A549 (cell line): ENCODE measurements at regions not wholly inside any gene's neighbourhood (a gene's known extent, or its start where the extent isn't known, plus 50 kb on each side); places are given as distances from the start of the nearest gene placed in this dataset.
A peak's percentile ranks its signal among the peaks of the same experiment; 100 is the strongest.

Source experiments
- ATAC-seq, 2 experiments: fragments of 200-7000 bp in 1 of 2; fragments of >200 bp in 1 of 2; cut with Nextera tagmentation in 1 of 2; cut with Tn5 transposase in 1 of 2; 3 replicates each; pipeline versions ENCODE4 v1.8.0 to v1.9.1; 2018 to 2020; ENCODE audit warnings: mild to moderate bottlenecking in 1 of 2, moderate library complexity in 1 of 2
- CTCF ChIA-PET: fragments of 300-600 bp; sonication (Branson Sonifier 250); formaldehyde crosslinking; extraction: SDS; loops from one replicate; lab custom pipeline; 2021; ENCODE audit warnings: antibody characterized with exemption, inconsistent platforms; lab: Yijun Ruan, JAX
- POLR2A ChIA-PET: fragments of 350-600 bp; formaldehyde crosslinking; extraction: SDS; loops from one replicate; lab custom pipeline; 2021; ENCODE audit warnings: antibody characterized with exemption, inconsistent platforms; lab: Yijun Ruan, JAX
- DNase-seq, 2 experiments: peaks; one replicate each; pipeline versions ENCODE4 v3.0.0 to v3.0.0-alpha.2; 2011 to 2016; ENCODE audit warnings: low read depth in 1 of 2, low spot score in 1 of 2
- FAIRE-seq: peaks from 2 replicates; lab custom pipeline; 2011; peaks lifted over from hg19 to GRCh38; lab: Jason Lieb, UNC
- H3K27ac ChIP-seq, 2 experiments: fragments of >200 bp; sonication (Bioruptor Twin); formaldehyde crosslinking; 3 replicates each; pipeline ENCODE4 v1.5.1; 2016 to 2017
- H3K4me1 ChIP-seq: fragments of >200 bp; sonication (Bioruptor Twin); formaldehyde crosslinking; 3 replicates; pipeline ENCODE4 v1.6.1; 2016
- H3K4me2 ChIP-seq: fragments of >200 bp; sonication (Bioruptor Twin); formaldehyde crosslinking; 3 replicates; pipeline ENCODE4 v1.6.1; 2016
- H3K4me3 ChIP-seq: fragments of >200 bp; sonication (Bioruptor Twin); formaldehyde crosslinking; 3 replicates; pipeline ENCODE4 v1.5.1; 2016
- H3K9me3 ChIP-seq: fragments of >200 bp; sonication (Bioruptor Twin); formaldehyde crosslinking; 3 replicates; pipeline ENCODE4 v1.6.1; 2016
- ATOH8 ChIP-seq: fragments of 250-450 bp; sonication (Bioruptor Pico); IDR thresholded peaks from 2 replicates; pipeline ENCODE4 v1.5.0; 2020; ENCODE audit warnings: low read depth, mild to moderate bottlenecking, moderate library complexity
- BHLHE40 ChIP-seq: IDR thresholded peaks from 2 replicates; pipeline ENCODE4 v1.6.1; 2012; ENCODE audit warnings: low read depth, low read length, inconsistent platforms
- CEBPB ChIP-seq, 2 experiments: fragments of >200 bp in 1 of 2; sonication (Bioruptor Twin) in 1 of 2; formaldehyde crosslinking in 1 of 2; IDR thresholded peaks; 2 replicates each; pipeline ENCODE4 v1.6.1; 2012 to 2016
- CHD4 ChIP-seq: fragments of 200-600 bp; sonication (generic); IDR thresholded peaks from 2 replicates; pipeline ENCODE4 v1.6.1; 2016; ENCODE audit warnings: antibody characterized with exemption, mild to moderate bottlenecking, borderline replicate concordance
- E2F6 ChIP-seq: IDR thresholded peaks from 2 replicates; pipeline ENCODE4 v1.6.1; 2012; ENCODE audit warnings: low read depth, borderline replicate concordance
- EP300 ChIP-seq, 2 experiments: fragments of >200 bp; sonication (Bioruptor Twin); formaldehyde crosslinking; IDR thresholded peaks; 2 replicates in 1 of 2; 3 replicates in 1 of 2; pipeline ENCODE4 v1.6.1; 2016 to 2017
- FOSL2 ChIP-seq, 2 experiments: fragments of 450-650 bp in 1 of 2; fragments of >200 bp in 1 of 2; sonication (Bioruptor Twin) in 1 of 2; formaldehyde crosslinking; IDR thresholded peaks; 2 replicates each; pipeline versions ENCODE4 v1.5.0 to v1.6.1; 2016 to 2020; ENCODE audit warnings: mild to moderate bottlenecking in 1 of 2, moderate library complexity in 1 of 2
- FOXS1 ChIP-seq: fragments of 250-450 bp; sonication (Bioruptor Pico); IDR thresholded peaks from 2 replicates; pipeline ENCODE4 v1.5.0; 2020; ENCODE audit warnings: mild to moderate bottlenecking, moderate library complexity
- HEYL ChIP-seq: fragments of 250-450 bp; sonication (Bioruptor Pico); IDR thresholded peaks from 2 replicates; pipeline ENCODE4 v1.8.0; 2021; ENCODE audit warnings: mild to moderate bottlenecking, moderate library complexity
- HOXB13 ChIP-seq: fragments of 250-450 bp; sonication (Bioruptor Pico); IDR thresholded peaks from 2 replicates; pipeline ENCODE4 v1.5.0; 2020; ENCODE audit warnings: low read depth, mild to moderate bottlenecking, moderate library complexity
- HOXB5 ChIP-seq: fragments of 250-450 bp; sonication (Bioruptor Pico); IDR thresholded peaks from 2 replicates; pipeline ENCODE4 v1.5.0; 2020; ENCODE audit warnings: mild to moderate bottlenecking, moderate library complexity
- JUN ChIP-seq, 2 experiments: fragments of >200 bp; sonication (Bioruptor Twin); formaldehyde crosslinking; IDR thresholded peaks; 2 replicates in 1 of 2; 3 replicates in 1 of 2; pipeline ENCODE4 v1.6.1; 2016 to 2017
- JUNB ChIP-seq: fragments of >200 bp; sonication (Bioruptor Twin); formaldehyde crosslinking; IDR thresholded peaks from 2 replicates; pipeline ENCODE4 v1.6.1; 2016
- KDM5A ChIP-seq: fragments of 200-600 bp; sonication (generic); IDR thresholded peaks from 2 replicates; pipeline ENCODE4 v1.6.1; 2016; ENCODE audit warnings: antibody characterized with exemption, mild to moderate bottlenecking
- MAFK ChIP-seq: fragments of 450-650 bp; IDR thresholded peaks from 2 replicates; pipeline ENCODE4 v1.6.1; 2014; ENCODE audit not compliant: partially characterized antibody
- MAX ChIP-seq: IDR thresholded peaks from 2 replicates; pipeline ENCODE4 v1.6.1; 2012
- MAZ ChIP-seq: fragments of 150-350 bp; IDR thresholded peaks from 2 replicates; pipeline ENCODE4 v1.6.1; 2014; ENCODE audit warnings: antibody characterized with exemption, low read depth, low read length, borderline replicate concordance
- MYC ChIP-seq: IDR thresholded peaks from 2 replicates; pipeline ENCODE4 v1.6.1; 2012; ENCODE audit warnings: mild to moderate bottlenecking, inconsistent platforms, low read length, improper control_type of control experiment, borderline replicate concordance
- NR3C1 ChIP-seq: fragments of >200 bp; sonication (Bioruptor Twin); formaldehyde crosslinking; IDR thresholded peaks from 3 replicates; pipeline ENCODE4 v1.6.1; 2017
- PBX3 ChIP-seq: IDR thresholded peaks from 2 replicates; pipeline ENCODE4 v1.6.1; 2012
- PHF8 ChIP-seq: fragments of 200-600 bp; sonication (generic); IDR thresholded peaks from 2 replicates; pipeline ENCODE4 v1.6.1; 2016; ENCODE audit warnings: low read depth, mild to moderate bottlenecking, antibody characterized with exemption, moderate library complexity, borderline replicate concordance
- SMC3 ChIP-seq: fragments of >200 bp; sonication (Bioruptor Twin); formaldehyde crosslinking; IDR thresholded peaks from 3 replicates; pipeline ENCODE4 v1.6.1; 2018; ENCODE audit warnings: inconsistent platforms
- SREBF2 ChIP-seq: fragments of 450-650 bp; IDR thresholded peaks from 2 replicates; pipeline ENCODE4 v1.6.1; 2014; ENCODE audit warnings: mild to moderate bottlenecking, moderate library complexity
- TP53 ChIP-seq: fragments of 250-450 bp; sonication (Bioruptor Pico); IDR thresholded peaks from 2 replicates; pipeline ENCODE4 v1.5.0; 2021; ENCODE audit warnings: mild to moderate bottlenecking, moderate library complexity
- USF2 ChIP-seq: fragments of 450-650 bp; IDR thresholded peaks from 2 replicates; pipeline ENCODE4 v1.6.1; 2014; ENCODE audit warnings: antibody characterized with exemption
- ZNF302 ChIP-seq: fragments of 250-450 bp; sonication (Bioruptor Pico); IDR thresholded peaks from 2 replicates; pipeline ENCODE4 v1.9.0; 2021; ENCODE audit warnings: inconsistent platforms, mild to moderate bottlenecking, moderate library complexity
- ZSCAN20 ChIP-seq: fragments of 250-450 bp; sonication (Bioruptor Pico); IDR thresholded peaks from 2 replicates; pipeline ENCODE4 v1.8.0; 2022; ENCODE audit warnings: mild to moderate bottlenecking, moderate library complexity
- WGBS: methylation state at CpG from one replicate; pipeline ENCODE4 v1.1.6; 2017; ENCODE audit errors: missing lambda C conversion rate; 5-methylcytosine and 5-hydroxymethylcytosine counted together
- TF ChIP-seq, protein P1 (sequence below): fragments of 250-450 bp; sonication (Bioruptor Pico); IDR thresholded peaks from 2 replicates; pipeline ENCODE4 v1.5.0; 2021; ENCODE audit warnings: mild to moderate bottlenecking, moderate library complexity, borderline replicate concordance
- TF ChIP-seq, protein P2 (sequence below): fragments of 150-350 bp; IDR thresholded peaks from 2 replicates; pipeline ENCODE4 v1.6.1; 2014; ENCODE audit warnings: low read depth, mild to moderate bottlenecking, low read length
- TF ChIP-seq, protein P3 (sequence below): fragments of >200 bp; sonication (Bioruptor Twin); formaldehyde crosslinking; IDR thresholded peaks from 3 replicates; pipeline ENCODE4 v1.5.1; 2016

GRCh38 chr3:194070634-194071409 lies 65.1 kb upstream of the HES1 start:
- H3K4me1 ChIP-seq, result peaks cover 30% of the 10 kb centered on the region
- CTCF ChIA-PET, result interaction anchor here (0.6 to 1.9 kb wide), 6 partner anchors 11 to 418 kb away, joined by 3 to 6 read pairs (median 4); no protein-coding TSS in a partner anchor
- ATAC-seq, result peak; percentile 78 to 80
- peak; percentile 58 to 84 for DNase-seq
- POLR2A ChIA-PET, result interaction anchor here (0.8 to 1.7 kb wide), 7 partner anchors 18 to 290 kb away, joined by 3 to 19 read pairs (median 3); partner anchors contain the start of gene HES1
- peak overlapping the region; percentile 97 to 98 for H3K27ac ChIP-seq
- FAIRE-seq, result no peak
- WGBS, result 0% methylated on average over 4 of the region's 84 CpGs
- 0 out of 3 replicates have a peak, but pooled peaks cover 12% of the 10 kb centered on the region for H3K9me3 ChIP-seq
- peak overlapping the region; percentile 93 for H3K4me2 ChIP-seq
- peak overlapping the region; percentile 55 for H3K4me3 ChIP-seq
- TF ChIP-seq NR3C1 (no peak), MAX (peak; percentile 95), JUN (IDR thresholded peaks at IDR 0.05) (peak in 1 of 2 experiments; percentile 73; a peak in 3 of 5 replicates), JUNB (no peak), MAFK (no peak), MAZ (no peak), HOXB13 (CRISPR knock-in tag) (0 out of 2 replicates have a peak, but pooled peaks have one; percentile 64), CEBPB (IDR thresholded peaks at IDR 0.05) (no peak), KDM5A (no peak), SREBF2 (no peak), ATOH8 (0 out of 2 replicates have a peak, but pooled peaks have one; percentile 47), BHLHE40 (no peak), USF2 (no peak), SMC3 (peak; percentile 35; the same call in 2 of the 3 replicates), TP53 (CRISPR knock-in tag) (no peak), FOSL2 (IDR thresholded peaks at IDR 0.05) (no peak), FOSL2 (CRISPR knock-in tag; IDR thresholded peaks at IDR 0.05) (peak; percentile 71), ZSCAN20 (CRISPR knock-in tag) (no peak), CHD4 (no peak), PBX3 (no peak), EP300 (IDR thresholded peaks at IDR 0.05) (peak; percentile 32 to 37; a peak in 1 of 5 replicates), HEYL (0 out of 2 replicates have a peak, but pooled peaks have one; percentile 60), PHF8 (no peak), FOXS1 (CRISPR knock-in tag) (no peak), MYC (no peak), ZNF302 (CRISPR knock-in tag) (no peak), E2F6 (peak; percentile 98), HOXB5 (peak; percentile 55; the same call in 1 of the 2 replicates)
- TF ChIP-seq, protein P1, sequence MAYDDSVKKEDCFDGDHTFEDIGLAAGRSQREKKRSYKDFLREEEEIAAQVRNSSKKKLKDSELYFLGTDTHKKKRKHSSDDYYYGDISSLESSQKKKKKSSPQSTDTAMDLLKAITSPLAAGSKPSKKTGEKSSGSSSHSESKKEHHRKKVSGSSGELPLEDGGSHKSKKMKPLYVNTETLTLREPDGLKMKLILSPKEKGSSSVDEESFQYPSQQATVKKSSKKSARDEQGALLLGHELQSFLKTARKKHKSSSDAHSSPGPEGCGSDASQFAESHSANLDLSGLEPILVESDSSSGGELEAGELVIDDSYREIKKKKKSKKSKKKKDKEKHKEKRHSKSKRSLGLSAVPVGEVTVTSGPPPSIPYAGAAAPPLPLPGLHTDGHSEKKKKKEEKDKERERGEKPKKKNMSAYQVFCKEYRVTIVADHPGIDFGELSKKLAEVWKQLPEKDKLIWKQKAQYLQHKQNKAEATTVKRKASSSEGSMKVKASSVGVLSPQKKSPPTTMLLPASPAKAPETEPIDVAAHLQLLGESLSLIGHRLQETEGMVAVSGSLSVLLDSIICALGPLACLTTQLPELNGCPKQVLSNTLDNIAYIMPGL (CRISPR knock-in tag), result no peak
- TF ChIP-seq, protein P2, sequence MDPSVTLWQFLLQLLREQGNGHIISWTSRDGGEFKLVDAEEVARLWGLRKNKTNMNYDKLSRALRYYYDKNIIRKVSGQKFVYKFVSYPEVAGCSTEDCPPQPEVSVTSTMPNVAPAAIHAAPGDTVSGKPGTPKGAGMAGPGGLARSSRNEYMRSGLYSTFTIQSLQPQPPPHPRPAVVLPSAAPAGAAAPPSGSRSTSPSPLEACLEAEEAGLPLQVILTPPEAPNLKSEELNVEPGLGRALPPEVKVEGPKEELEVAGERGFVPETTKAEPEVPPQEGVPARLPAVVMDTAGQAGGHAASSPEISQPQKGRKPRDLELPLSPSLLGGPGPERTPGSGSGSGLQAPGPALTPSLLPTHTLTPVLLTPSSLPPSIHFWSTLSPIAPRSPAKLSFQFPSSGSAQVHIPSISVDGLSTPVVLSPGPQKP, result no peak
- TF ChIP-seq, protein P3, sequence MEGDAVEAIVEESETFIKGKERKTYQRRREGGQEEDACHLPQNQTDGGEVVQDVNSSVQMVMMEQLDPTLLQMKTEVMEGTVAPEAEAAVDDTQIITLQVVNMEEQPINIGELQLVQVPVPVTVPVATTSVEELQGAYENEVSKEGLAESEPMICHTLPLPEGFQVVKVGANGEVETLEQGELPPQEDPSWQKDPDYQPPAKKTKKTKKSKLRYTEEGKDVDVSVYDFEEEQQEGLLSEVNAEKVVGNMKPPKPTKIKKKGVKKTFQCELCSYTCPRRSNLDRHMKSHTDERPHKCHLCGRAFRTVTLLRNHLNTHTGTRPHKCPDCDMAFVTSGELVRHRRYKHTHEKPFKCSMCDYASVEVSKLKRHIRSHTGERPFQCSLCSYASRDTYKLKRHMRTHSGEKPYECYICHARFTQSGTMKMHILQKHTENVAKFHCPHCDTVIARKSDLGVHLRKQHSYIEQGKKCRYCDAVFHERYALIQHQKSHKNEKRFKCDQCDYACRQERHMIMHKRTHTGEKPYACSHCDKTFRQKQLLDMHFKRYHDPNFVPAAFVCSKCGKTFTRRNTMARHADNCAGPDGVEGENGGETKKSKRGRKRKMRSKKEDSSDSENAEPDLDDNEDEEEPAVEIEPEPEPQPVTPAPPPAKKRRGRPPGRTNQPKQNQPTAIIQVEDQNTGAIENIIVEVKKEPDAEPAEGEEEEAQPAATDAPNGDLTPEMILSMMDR, result no peak
